Medulla oblongata (tissue), 1 donor: ENCODE measurements at regions not wholly inside any gene's neighbourhood (a gene's known extent, or its start where the extent isn't known, plus 50 kb on each side); places are given as distances from the start of the nearest gene placed in this dataset.

Experiments
- DNase-seq: peaks from one replicate; pipeline ENCODE4 v3.0.0-alpha.2; 2015; ENCODE audit errors: extremely low spot score

DNA sequence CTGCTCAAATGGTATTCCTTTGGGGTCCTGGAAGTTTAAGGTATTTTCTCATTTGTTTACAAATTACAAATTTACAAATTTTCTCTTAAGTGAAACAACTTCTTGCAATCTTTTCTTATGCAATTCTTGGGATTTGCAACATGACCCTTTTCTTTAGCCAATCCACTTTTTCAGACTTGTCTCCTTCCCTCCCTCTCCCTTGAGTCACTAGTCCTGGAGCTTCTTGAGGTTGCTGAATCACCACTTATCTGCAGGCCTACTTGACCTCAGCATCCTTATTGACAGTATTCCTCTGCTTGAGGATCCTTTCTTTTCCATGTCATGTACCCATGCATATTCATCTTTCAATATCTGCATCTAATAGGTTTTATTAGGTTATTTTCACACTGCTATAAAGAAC is 302.8 kb upstream of the ADAMTS5 start:
- no peak for DNase-seq

DNA sequence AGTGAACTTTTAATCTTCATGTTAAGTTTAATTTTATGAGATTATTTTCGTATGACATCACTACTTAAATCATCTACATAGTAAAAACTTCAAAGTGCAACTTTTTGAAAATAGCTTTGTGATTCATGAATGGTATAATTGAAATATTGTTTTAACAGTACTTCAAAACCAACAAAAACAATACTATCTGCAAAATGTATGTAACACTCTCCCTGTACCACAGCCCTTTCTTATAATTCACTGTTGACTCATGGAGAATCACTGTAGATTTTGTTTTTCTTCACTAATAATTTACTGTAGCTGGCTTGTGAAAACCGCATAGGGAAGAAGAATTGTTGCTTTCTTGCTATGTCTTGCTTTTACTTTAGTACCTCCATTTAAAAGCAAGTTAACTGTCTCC is 301.4 kb upstream of the ADAMTS5 start:
- no peak for DNase-seq

DNA sequence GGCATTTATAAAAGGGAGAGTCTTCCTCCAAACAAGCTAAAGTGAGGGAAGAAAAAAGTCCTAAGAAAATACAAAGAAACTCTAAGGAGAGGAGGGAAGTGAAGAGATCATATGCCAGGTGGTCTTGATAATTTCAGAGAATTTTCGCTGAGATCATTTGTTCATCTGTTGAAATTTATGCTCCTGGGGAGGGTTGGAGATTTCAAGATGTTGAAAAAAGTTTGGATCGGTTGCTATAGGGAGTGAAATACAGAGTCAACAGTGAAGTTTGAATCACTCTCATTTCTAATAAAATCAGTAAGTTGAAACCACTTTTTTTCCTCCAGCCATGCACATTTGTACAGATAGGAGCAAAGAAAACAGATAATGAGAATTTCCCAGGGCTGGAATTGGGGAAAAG is 299.1 kb upstream of the ADAMTS5 start:
- DNase-seq: no peak

DNA sequence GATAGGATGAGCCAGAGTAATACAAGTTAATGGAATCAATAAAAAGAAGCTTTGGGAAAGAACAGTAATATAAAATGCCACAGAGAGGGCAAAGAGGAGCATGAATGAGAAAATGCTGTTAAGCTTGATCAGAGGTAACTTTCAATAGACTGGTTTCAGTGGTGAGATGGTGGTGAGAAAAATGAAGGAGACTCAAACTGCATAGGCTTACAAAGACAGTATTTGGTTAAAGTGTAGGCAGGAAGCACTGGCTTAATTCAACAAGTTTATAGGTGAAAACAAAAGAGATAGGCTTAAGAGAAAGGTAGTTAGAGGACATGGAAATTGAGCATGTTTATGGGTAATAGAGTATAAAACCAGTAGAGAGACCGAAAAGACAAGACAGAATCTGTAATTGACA is 298.6 kb upstream of the ADAMTS5 start:
- no peak for DNase-seq

DNA sequence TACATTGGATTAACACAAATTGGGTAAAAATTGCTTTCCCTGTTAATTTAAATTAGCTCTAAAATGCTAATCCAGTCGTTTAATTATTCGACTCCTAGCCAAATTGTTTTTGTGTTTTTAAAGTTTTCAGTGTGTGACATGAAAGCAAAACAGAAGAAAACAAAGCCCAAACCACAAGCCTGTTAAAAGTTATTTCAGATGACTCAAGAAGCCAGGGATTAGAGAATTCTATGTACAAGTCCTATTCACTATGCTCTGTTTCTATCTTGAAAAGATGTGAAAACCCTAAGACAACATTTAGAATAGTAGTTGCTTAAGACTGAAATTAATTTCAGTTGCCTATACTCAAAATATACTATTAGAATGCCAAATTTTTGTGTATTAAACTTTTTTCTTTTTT is 294.8 kb upstream of the ADAMTS5 start:
- DNase-seq: peak; percentile 35

DNA sequence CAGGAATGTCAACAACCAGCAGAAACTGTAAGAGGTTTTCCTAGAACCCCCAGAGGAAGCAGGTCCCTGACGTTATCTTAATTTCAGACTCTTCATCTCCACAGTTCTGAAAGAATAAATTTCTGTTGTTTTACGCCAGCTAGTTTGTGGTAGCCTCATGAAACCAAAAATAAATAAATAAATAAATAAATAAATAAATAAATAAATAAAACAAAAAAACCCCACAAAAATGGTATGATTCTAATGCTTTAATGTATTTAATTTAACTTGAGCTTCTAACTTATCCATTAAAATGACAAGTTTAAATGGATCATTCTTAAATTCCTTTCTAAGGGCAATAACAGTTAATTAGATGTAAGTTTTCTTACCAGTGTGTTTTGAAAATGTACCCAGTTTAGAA is 293.8 kb upstream of the ADAMTS5 start:
- DNase-seq: no peak

DNA sequence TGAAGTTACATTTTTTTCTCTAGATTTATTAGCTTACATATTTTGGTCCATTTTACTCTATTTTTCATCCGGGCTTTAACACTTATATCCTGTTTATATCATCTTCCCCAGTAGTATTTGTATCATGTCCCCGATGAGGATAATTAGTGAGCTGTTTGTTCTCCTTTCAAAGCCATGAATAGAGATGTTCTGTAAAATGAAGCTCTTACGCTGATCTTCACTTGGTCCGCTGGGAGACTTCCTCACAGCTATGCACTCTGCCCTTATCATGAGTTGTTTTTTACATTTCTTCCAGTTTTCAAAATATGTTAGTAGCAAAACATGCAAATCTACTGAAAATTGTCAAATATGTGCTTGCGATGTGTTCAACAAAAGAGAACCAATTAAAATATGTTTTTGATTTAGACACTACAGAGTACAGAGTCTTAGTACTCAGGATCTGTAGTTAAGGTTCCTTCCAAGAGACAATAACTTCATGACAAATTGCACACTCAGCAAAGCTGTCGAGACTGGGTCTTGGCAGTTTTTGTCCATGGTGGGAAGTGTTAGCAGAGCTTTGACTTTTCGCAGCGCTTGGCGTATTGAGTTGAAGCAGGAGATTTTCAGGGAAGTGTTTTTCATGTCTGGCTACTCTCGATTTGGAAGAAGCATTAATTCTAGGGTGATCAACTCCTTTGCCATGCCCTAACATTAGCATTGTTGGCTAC is 292.0 kb upstream of the ADAMTS5 start:
- DNase-seq: no peak

DNA sequence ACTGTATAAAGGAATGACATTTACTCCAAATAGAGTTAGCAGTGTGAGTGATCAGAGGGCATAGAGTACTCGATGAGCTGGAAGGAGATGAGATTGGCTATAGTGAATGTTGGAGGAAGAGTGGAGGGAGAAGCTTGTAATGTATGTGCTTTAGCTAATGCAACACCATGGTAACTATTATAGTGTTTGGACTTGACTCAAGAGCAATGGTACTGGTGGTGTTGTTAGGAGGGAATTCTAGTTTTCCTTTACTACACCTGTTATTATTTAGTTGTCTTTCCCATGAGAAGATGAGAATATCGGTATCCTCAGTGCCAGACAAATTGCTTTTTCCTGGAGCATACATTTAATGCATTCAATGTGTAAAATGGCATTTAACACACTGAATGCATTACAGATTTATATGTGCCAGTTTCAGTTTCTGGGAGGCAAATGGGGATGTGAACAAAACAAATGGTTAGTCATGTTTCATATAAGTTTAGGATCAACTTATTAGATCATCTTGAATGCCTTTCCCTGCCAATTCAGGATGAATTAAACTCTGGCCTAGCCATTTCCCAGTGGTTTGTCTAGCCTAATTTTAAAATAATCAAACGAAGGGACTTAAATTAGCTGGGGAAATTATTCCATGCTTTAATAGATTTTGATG is 291.1 kb upstream of the ADAMTS5 start:
- DNase-seq: no peak

DNA sequence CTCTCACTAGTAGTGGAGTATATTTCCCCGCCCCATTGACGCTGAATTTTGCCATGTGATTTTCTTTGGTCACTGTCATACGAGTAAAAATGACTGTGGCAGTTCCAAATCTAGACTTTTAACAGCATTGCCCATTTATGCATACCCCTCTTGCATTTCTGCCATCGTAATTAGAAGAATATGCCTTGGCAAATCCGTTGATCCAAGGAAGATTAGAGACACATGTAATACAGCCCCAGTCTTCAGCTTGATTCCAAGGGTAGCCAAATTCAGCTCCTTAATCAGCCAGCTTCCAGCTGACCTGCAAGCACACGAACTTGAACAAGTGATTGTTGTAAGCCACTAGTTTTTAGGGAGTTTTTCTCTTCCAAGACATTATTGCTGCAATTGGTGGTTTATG is 290.3 kb upstream of the ADAMTS5 start:
- no peak for DNase-seq

DNA sequence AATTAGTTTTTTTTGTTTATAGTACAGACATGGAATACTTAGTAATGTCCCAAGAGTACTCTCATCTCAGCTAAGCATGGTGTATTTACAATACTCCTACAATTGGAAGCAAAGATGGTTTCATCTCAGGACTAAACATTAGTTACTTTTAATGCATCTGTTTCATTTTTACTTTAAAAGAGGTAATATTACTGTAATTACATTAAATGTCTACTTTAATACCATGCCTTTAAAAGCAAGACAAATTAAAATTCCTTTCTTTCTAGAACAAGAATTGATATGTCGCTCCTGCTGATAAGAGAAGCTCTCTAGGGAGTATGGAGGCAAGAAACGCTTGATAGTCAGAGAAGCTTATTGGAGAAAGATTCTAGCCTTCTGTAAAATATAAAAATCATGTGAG is 284.9 kb upstream of the ADAMTS5 start:
- no peak for DNase-seq

DNA sequence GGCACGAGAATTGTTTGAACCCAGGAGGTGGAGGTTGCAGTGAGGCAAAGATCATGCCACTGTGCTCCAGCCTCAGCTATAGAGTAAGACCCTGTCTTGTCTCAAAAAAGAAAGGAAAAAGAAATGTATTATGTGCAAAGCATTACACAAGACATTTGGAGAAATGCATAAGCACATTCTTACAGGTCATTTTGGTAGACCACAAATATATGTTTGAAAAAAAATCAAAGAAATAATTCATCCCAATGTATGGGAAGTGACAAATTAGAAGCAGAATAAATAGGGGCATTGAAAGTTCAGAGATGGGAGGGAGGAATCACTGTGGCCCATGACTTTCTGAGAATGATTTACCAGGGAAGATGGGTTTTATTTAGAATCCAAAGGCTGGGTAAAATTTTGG is 283.5 kb upstream of the ADAMTS5 start:
- no peak for DNase-seq

DNA sequence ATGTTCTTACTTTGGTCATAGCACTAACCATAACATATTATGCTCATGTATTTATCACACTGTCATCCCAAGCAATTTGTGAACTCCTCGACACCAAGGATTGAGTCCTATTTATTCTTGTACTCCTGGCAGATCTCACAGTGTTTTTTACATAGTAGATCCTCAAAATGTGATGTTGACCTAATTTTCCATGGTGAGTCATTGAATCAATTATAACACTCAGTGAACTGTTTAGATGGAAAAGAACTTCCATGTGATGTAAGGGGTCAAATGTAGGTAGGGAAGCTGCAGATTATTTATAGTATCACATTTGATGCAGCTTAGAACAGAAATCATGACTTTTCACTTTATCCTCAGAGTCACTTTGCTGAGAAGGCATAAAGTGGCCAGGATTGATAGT is 281.9 kb upstream of the ADAMTS5 start:
- no peak for DNase-seq

DNA sequence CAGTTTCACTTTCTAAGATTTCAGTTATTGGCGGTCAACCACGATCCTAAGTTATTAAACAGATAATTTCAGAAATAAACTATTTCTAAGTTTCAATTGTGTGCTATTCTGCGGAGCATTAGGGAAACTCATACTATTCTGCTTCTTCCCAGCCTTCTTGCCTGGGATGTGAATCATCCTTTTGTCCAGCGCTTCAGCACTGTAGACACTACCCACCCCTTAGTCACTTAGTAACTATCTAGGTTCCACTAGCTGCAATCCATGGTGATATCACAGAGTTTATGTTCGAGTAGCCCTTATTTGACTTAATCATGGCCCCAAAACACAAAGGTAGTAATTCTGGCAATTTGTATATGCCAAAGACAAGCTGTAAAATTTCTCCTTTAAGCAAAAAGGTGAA is 279.9 kb upstream of the ADAMTS5 start:
- no peak for DNase-seq

DNA sequence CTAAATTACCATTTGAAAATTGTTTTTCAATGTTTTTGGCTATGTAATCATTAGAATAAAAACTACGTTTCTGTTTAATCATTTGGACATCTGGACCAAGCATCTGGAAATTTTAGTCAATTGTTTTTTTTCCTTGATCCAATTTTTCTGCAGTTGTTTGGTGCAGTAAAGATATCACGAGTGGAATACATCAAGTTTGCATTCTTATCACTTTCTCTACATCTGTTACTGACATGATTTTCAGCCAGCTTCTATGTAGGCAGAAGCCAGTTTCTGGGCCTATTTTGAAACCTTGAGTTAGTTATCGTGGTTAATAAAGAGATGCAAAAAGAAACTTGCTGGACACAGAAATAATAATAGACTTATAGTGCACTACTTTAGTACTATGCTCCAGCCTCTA is 277.9 kb upstream of the ADAMTS5 start:
- no peak for DNase-seq

DNA sequence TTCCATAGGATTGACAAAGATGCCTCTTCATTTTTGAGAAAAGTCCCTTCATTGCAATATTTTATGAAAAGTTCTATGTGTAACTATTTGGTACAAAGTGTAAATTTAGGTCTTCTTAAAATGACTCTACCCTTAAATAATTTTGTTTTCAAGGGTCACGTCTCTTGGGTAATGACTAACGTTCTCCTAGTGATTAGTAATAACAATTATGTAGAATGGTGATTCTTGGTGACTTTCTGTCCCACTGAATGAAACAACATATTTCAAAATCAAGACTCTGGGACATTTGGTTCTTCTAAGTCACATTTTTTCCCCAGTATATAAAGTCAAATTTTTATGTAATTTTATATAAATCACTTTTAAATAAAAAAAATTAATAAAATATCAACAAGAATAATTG is 277.5 kb upstream of the ADAMTS5 start:
- no peak for DNase-seq

DNA sequence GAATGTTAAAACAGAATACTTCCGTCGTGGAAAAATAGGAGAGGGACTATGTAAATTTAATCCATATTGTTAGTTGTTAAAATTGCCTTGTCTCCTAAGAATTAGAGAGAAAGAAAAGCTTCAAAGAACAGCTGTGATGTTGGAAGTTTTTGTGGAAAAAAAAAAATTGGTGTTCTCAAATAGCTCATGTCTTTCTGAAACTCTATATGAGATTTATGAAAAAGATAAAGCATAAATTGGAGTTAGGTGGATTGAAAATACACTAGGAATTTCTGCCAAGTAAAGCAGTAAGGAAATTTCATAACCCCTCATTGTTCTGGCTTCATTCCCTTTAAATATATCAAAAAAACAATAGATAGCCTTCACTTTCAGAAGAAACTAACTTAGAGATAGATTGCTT is 274.0 kb upstream of the ADAMTS5 start:
- no peak for DNase-seq

DNA sequence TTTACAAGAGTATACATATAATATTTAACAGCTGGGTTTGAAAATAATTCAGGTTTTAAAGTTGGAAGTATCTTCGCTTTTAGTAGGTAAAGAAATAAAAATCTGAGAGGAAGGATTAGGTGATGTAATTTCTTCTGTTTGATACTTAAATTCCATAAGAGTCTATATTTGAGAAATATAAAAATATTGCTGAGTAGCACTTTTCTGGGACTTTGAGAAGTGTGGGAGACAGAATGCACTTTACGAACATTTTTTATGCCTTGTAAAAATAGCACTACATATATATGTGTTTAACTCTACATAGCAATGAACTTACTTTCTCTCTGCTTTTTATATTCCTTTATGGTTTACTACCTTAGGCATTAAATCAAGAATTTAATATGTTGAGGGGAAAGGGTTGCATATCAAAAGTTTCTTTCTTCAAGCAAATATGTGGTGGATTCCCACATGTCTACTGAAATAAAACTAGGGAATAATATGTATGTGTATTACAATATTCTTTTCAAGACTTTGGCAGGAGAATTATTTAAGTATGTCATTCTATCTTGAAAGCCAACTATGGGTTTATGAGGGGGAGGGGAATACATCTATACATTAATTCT is 266.7 kb upstream of the ADAMTS5 start:
- no peak for DNase-seq

DNA sequence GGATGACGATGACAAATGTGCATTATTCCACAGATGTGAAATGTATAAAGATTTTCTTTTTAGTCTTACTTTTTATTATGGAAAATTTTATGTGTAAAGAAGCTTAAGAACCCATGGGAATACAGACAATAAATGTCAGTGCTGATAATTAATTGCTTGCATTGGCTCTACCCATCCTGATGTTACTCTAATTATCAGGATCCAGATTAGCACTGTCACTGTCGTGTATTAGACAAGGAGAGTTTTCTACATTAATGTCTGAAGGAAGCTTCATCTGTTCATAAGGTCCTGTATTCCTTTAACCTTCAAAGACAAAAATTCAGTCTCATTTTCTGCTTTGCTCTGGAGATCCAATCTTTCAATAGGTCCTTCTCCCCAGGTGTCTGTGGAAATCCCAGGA is 259.1 kb upstream of the ADAMTS5 start:
- DNase-seq: no peak

DNA sequence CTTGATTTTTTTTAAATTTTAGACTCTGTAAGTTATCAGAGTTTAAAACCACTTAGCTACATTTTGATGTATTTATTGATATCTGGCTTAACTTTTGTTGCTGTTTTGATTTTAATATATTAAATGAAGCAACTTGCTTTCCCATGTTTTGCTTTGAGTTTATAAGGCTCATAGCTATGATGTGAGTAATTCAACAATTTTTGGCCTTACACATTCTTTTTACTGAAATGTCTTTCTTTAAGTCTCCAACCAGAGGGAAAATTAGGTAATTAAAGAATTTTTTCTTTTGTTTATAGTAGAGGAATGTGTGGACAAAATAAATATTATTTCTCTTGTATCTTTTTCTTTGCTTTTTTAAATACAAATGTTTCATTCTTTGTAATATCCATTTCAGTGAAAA is 258.3 kb upstream of the ADAMTS5 start:
- DNase-seq: no peak

DNA sequence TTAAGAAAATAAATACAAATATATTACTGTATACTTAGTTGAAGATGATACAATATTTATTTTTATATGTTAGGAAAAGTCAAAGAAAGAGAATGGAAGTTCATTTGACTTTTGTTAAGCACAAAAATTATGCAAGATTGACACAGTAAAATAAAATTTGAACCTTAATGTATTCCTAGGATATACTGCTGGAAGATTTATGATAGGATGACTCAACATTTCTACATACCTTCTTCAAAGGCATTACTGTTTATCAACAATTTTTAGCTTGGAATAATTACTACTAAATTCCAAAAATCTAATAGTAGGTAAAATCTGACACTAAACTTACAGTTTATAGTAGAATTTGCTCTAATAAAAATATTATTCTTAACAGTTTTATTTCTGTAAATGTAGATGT is 257.3 kb upstream of the ADAMTS5 start:
- no peak for DNase-seq

DNA sequence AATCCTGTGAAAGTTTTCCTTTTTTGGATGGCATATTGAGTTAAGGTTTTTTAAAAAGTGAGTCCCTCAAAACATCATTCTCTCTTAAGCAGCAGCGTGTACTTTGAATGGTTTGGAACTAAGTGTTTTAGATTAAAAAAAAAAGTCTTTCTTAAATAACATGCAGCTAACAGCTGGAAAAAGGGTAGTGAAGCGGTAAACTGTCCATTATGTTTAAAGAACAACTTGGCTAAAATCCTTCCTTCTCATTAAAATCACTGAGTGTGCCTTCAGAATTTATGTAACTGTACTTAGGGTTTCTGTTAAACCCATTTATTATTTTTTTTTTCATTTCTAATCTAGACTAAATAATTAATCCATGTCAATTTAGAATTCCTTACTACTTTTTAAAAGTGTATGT is 254.2 kb upstream of the ADAMTS5 start:
- no peak for DNase-seq

DNA sequence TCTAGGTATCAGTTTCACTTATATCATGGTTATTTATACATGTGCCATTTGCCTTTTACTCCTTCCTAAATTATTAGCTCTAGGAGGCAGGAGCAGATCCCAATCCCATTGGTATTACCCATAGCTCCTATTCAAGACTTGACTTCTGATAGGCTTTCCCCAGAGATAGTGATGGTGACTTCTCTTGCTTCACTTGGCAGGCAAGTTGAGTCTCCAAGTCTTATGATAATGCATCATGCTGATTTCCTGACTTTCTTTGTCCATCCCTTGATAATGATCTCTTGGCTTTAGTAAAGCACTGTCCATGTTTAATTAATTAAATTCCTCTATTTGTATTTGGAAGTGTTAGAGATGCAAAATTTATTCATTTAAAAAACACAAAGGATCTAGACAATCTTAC is 253.5 kb upstream of the ADAMTS5 start:
- no peak for DNase-seq

DNA sequence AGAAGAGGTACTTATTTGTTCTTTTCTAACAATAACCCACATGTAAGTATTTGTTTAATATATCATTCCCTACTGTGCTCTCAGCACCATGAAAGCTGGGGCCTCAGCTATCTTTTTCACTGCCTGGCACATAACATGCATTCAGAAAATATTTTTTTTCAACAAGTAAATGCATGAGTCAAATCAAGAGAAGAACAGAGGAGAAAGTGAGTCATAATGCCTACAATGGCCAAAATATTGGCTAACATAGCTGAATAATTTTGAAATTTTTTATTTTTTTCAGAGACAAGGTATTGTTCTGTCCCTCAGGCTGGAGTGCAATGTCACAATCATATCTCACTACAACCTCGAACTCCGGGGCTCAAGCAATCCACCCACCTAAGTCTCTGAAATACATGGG is 252.2 kb upstream of the ADAMTS5 start:
- no peak for DNase-seq

DNA sequence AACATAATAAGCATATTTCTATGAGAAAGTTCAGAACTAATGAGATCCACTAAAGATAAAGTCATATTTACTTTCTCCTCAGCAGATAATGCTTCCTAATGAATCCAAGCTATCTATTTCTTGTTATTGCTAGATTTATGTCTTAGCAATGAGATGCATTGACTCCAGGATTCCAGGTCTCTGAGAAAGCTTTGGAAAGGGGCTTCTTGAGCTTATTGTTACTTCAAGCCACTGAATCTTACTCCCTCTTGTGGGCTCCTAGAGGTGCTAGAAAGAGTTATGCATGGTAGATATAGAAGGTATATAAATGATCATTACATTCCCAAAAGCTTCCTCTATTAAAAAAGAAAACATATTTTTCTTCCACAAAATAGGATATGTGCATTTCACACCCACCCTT is 246.4 kb upstream of the ADAMTS5 start:
- DNase-seq: no peak
